Neutrophil (primary cell): ENCODE measurements at regions not wholly inside any gene's neighbourhood (a gene's known extent, or its start where the extent isn't known, plus 50 kb on each side); places are given as distances from the start of the nearest gene placed in this dataset.

Source experiments
- H3K27ac ChIP-seq: fragments of 200-600 bp; sonication (generic); 2 replicates; pipeline ENCODE4 v1.5.1; 2016; ENCODE audit warnings: mild to moderate bottlenecking, moderate library complexity
- H3K27me3 ChIP-seq: fragments of 200-600 bp; sonication (generic); 2 replicates; pipeline ENCODE4 v1.6.0; 2016; ENCODE audit warnings: mild to moderate bottlenecking
- H3K36me3 ChIP-seq: fragments of 200-600 bp; sonication (generic); 2 replicates; pipeline ENCODE4 v1.5.1; 2017
- H3K4me1 ChIP-seq, 2 experiments: fragments of 200-600 bp in 1 of 2; sonication (generic) in 1 of 2; 1 replicate in 1 of 2; 2 replicates in 1 of 2; pipeline versions ENCODE4 v1.5.1 to v1.6.1; 2013 to 2016; ENCODE audit warnings: low read depth in 1 of 2, low read length in 1 of 2, mild to moderate bottlenecking in 1 of 2, moderate library complexity in 1 of 2; ENCODE audit not compliant: control insufficient read depth in 1 of 2, insufficient read depth in 1 of 2
- H3K4me3 ChIP-seq, 2 experiments: fragments of 200-600 bp in 1 of 2; sonication (generic) in 1 of 2; 1 replicate in 1 of 2; 2 replicates in 1 of 2; pipeline ENCODE4 v1.5.1; 2013 to 2016; ENCODE audit warnings: low read depth in 1 of 2, low read length in 1 of 2, mild to moderate bottlenecking in 1 of 2, moderate library complexity in 1 of 2
- H3K9me3 ChIP-seq: fragments of 200-600 bp; sonication (generic); 2 replicates; pipeline ENCODE4 v1.5.1; 2016
- TF ChIP-seq, protein P1 (sequence below): fragments of 200-600 bp; sonication (generic); IDR thresholded peaks from 2 replicates; pipeline ENCODE4 v1.5.1; 2016; ENCODE audit warnings: antibody characterized with exemption

DNA sequence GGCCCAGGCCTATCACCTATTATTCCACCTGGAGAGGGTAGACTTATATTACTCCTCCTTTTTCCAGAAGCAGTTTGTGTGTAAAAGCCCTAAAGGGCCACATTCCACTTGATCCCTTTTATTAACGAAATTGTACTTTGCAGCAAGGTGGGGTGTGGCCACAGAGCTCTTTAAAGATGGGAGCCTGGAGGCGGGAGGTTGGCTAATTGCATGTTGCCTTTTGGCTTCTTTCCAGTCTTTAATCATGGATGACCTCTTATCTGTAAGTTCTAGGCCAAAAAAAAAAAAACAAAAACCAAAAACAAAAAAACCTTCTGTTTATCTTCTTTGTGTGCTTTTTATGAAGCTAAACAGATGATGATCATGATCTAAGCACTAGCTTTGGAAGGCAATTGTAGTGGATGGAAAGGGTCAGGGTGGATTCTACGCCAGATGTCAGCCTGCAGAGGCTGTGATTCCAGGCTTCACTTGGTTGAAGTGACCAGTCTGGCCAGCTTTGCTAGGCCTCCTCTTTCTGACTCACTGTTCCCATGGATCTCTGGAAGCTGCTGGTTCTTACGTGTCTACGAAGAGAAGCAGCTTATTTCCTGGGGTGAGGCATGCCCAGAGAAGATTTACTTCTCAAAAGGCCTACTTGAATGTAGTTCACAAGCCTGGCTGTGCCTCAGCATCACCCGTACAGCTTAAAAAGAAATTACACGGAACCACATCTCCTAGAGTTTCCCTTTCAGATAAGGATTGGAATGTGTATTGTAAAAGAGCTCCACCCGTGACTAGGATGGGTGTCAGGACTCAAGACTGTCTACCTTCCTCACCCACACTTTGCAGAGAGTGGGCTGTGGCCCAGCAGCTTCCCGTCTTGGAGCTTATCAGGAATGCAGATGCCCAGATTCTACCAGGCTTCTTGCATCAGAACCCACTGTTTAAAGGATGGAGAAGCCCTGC is 330.9 kb upstream of the C2CD4B start:
- Histone ChIP-seq H3K4me3 (no peak overlapping the region), H3K4me1 (no peaks in the 10 kb centered on the region), H3K36me3 (no peaks in the 10 kb centered on the region), H3K9me3 (no peaks in the 10 kb centered on the region), H3K27ac (no peak overlapping the region), H3K27me3 (no peaks in the 10 kb centered on the region)
- TF ChIP-seq, protein P1, sequence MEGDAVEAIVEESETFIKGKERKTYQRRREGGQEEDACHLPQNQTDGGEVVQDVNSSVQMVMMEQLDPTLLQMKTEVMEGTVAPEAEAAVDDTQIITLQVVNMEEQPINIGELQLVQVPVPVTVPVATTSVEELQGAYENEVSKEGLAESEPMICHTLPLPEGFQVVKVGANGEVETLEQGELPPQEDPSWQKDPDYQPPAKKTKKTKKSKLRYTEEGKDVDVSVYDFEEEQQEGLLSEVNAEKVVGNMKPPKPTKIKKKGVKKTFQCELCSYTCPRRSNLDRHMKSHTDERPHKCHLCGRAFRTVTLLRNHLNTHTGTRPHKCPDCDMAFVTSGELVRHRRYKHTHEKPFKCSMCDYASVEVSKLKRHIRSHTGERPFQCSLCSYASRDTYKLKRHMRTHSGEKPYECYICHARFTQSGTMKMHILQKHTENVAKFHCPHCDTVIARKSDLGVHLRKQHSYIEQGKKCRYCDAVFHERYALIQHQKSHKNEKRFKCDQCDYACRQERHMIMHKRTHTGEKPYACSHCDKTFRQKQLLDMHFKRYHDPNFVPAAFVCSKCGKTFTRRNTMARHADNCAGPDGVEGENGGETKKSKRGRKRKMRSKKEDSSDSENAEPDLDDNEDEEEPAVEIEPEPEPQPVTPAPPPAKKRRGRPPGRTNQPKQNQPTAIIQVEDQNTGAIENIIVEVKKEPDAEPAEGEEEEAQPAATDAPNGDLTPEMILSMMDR, result no peak

- Histone ChIP-seq H3K9me3 (no peaks in the 10 kb centered on the region), H3K27me3 (no peaks in the 10 kb centered on the region), H3K4me1 (no peaks in the 10 kb centered on the region), H3K4me3 (no peak overlapping the region), H3K36me3 (no peaks in the 10 kb centered on the region), H3K27ac (no peak overlapping the region)
- TF ChIP-seq, protein P1, result no peak
Measured at GRCh38 chr15:62497356-62497755, 332.3 kb upstream of the C2CD4B start.

DNA sequence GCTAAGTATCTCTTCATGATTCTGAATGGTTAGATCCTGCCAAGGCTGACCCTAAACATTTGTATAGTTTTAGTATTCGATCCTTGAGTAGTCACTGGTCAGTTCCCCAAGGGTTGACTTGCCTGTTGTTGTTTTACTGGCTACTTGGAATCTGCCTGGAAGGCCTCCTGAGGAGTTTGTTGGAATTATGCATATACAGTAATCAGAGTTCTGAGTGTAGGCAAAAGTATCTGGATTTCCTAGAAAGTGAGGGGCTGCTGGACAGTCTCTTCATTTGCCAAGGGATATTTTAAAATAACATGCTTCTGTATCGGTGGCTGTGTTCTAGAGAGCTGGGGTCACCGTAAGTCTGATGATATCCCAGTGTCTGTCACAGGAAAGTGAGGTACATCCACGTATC is 333.2 kb upstream of the C2CD4B start:
- no peaks in the 10 kb centered on the region for H3K27me3 ChIP-seq
- H3K27ac ChIP-seq, result no peak overlapping the region
- no peak overlapping the region for H3K4me3 ChIP-seq
- no peaks in the 10 kb centered on the region for H3K4me1 ChIP-seq
- no peaks in the 10 kb centered on the region for H3K9me3 ChIP-seq
- no peaks in the 10 kb centered on the region for H3K36me3 ChIP-seq
- TF ChIP-seq, protein P1, result no peak

DNA sequence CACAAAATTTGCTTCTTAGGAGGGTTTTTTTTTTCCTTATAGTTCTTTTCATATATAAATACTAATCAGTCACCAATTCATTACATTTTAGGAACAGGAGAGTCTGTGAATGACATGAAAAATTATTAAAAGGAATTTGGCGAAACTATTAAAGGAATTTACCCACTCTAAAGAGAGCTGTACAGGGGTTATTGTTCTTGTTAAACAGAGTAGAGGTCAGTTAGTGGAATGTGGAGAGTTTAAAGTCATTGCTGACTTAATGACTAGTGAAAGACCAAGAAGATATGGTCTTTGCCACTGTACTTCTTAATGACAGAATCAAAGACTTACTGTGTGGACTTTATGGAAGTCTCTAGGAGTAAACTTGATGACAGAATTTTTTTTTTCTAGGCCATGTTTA is 333.6 kb upstream of the C2CD4B start:
- TF ChIP-seq, protein P1, result no peak
- H3K4me3 ChIP-seq, result no peak overlapping the region
- H3K27me3 ChIP-seq, result no peaks in the 10 kb centered on the region
- H3K36me3 ChIP-seq, result no peaks in the 10 kb centered on the region
- no peaks in the 10 kb centered on the region for H3K9me3 ChIP-seq
- no peak overlapping the region for H3K27ac ChIP-seq
- H3K4me1 ChIP-seq, result no peaks in the 10 kb centered on the region

DNA sequence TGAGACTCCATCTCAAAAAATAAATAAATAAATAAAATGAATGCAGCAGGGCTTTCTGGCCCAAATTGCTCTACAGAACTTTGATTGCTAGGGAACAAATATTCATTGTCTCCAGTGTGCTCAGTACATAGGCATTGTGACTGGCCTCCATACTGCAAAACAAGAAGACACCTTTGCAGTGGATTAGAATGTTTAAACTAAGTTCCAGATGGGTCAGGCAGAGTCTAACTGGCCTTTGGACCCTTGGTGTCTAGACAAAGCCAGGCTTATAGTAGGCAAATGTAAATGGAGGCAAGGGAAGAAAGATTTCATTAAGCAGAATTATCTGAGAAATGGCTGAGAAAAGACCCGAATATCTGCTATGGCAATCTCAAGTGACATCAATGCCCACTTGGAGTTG is 335.2 kb upstream of the C2CD4B start:
- Histone ChIP-seq H3K9me3 (no peaks in the 10 kb centered on the region), H3K36me3 (no peaks in the 10 kb centered on the region), H3K27me3 (no peaks in the 10 kb centered on the region), H3K4me3 (no peak overlapping the region), H3K4me1 (no peaks in the 10 kb centered on the region), H3K27ac (no peak overlapping the region)
- TF ChIP-seq, protein P1, result no peak
